Spinal cord (tissue), 9 donors: ENCODE measurements at regions not wholly inside any gene's neighbourhood (a gene's known extent, or its start where the extent isn't known, plus 50 kb on each side); places are given as distances from the start of the nearest gene placed in this dataset.
"Not testable (repeated sequence)": the region's sequence is repeated elsewhere in the genome, so short reads cannot be mapped to it uniquely, and the experiment has no call there.

ENCODE experiments used
- DNase-seq, 6 donors: peaks; one replicate each; pipeline versions ENCODE4 v3.0.0 to v3.0.0-alpha.2; 2013 to 2015; ENCODE audit warnings: low spot score in 6 of 6, low read depth in 4 of 6
- H3K27ac ChIP-seq: one replicate; pipeline ENCODE4 v1.5.1; 2013; ENCODE audit warnings: low read depth, low read length, control low read depth
- H3K27me3 ChIP-seq: one replicate; pipeline ENCODE4 v1.6.1; 2013; ENCODE audit warnings: low read length; ENCODE audit not compliant: control insufficient read depth, insufficient read depth
- H3K36me3 ChIP-seq: one replicate; pipeline ENCODE4 v1.6.1; 2013; ENCODE audit warnings: low read length; ENCODE audit not compliant: control insufficient read depth, insufficient read depth
- H3K4me1 ChIP-seq: one replicate; pipeline ENCODE4 v1.6.1; 2013; ENCODE audit warnings: low read length; ENCODE audit not compliant: control insufficient read depth, insufficient read depth
- H3K4me3 ChIP-seq: one replicate; pipeline ENCODE4 v1.5.1; 2013; ENCODE audit warnings: low read depth, low read length, control low read depth
- H3K9me3 ChIP-seq: one replicate; pipeline ENCODE4 v1.6.1; 2013; ENCODE audit warnings: low read length; ENCODE audit not compliant: control insufficient read depth, insufficient read depth
- WGBS: methylation state at CpG from one replicate; pipeline ENCODE4 v1.1.5; 2013; ENCODE audit warnings: missing lambda C conversion rate; ENCODE audit not compliant: insufficient coverage; 5-methylcytosine and 5-hydroxymethylcytosine counted together
- donor health status: healthy.

- H3K27ac ChIP-seq, H3K4me1 ChIP-seq, DNase-seq, H3K27me3 ChIP-seq, H3K4me3 ChIP-seq, H3K9me3 ChIP-seq, H3K36me3 ChIP-seq: not testable (repeated sequence)
- 89% methylated on average over 4 of the region's 10 CpGs for WGBS
Observed at GRCh38 chr5:156089955-156090940, 236.7 kb upstream of the SGCD start.

- no peak overlapping the region for H3K4me3 ChIP-seq
- H3K27ac ChIP-seq: no peak overlapping the region
- no CpG with 5 or more reads among the region's 2 CpGs for WGBS
- peaks cover 2% of the 10 kb centered on the region for H3K9me3 ChIP-seq
- no peak for DNase-seq
- H3K27me3 ChIP-seq: no peaks in the 10 kb centered on the region
- no peaks in the 10 kb centered on the region for H3K36me3 ChIP-seq
- no peaks in the 10 kb centered on the region for H3K4me1 ChIP-seq
Observed at GRCh38 chr5:156093024-156093423, 233.9 kb upstream of the SGCD start.

GRCh38 chr5:156094001-156094400 lies 233.0 kb upstream of the SGCD start:
- no peak for DNase-seq
- WGBS: 91% methylated on average over 2 of the region's 4 CpGs
- H3K4me3 ChIP-seq: no peak overlapping the region
- H3K27me3 ChIP-seq: no peaks in the 10 kb centered on the region
- H3K27ac ChIP-seq: no peak overlapping the region
- H3K36me3 ChIP-seq: no peaks in the 10 kb centered on the region
- peaks cover 2% of the 10 kb centered on the region for H3K9me3 ChIP-seq
- no peaks in the 10 kb centered on the region for H3K4me1 ChIP-seq

- Histone ChIP-seq H3K4me3 (no peak overlapping the region), H3K27ac (no peak overlapping the region), H3K27me3 (no peaks in the 10 kb centered on the region), H3K36me3 (no peaks in the 10 kb centered on the region), H3K4me1 (no peaks in the 10 kb centered on the region), H3K9me3 (peaks cover 1% of the 10 kb centered on the region)
- no peak for DNase-seq
- 85% methylated on average over 3 of the region's 3 CpGs for WGBS
Observed at GRCh38 chr5:156095709-156096241, 231.2 kb upstream of the SGCD start.

DNA sequence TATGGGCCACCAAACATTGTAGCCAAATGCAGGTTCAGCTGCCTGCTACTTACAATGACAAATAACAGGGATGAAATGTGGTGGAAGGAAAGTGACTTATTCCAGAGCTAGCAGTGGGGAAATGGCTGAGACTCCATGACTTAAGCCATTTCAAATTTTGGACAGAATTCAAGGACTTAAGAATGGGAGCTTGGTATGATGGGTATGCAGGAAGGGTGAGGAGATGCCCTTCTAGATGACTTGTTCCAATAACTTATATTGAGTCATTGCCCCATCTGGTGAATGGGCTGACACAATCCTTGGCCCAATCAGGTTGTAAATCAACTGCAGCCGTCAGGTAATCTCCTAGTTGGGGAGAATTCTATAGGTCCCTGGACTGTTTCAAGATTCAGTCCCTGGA lies 230.7 kb upstream of the SGCD start:
- no peak for DNase-seq
- WGBS: 63% methylated on average over 1 of the region's 1 CpG
- no peak overlapping the region for H3K4me3 ChIP-seq
- no peaks in the 10 kb centered on the region for H3K4me1 ChIP-seq
- no peaks in the 10 kb centered on the region for H3K9me3 ChIP-seq
- no peaks in the 10 kb centered on the region for H3K36me3 ChIP-seq
- H3K27ac ChIP-seq: no peak overlapping the region
- H3K27me3 ChIP-seq: no peaks in the 10 kb centered on the region

DNA sequence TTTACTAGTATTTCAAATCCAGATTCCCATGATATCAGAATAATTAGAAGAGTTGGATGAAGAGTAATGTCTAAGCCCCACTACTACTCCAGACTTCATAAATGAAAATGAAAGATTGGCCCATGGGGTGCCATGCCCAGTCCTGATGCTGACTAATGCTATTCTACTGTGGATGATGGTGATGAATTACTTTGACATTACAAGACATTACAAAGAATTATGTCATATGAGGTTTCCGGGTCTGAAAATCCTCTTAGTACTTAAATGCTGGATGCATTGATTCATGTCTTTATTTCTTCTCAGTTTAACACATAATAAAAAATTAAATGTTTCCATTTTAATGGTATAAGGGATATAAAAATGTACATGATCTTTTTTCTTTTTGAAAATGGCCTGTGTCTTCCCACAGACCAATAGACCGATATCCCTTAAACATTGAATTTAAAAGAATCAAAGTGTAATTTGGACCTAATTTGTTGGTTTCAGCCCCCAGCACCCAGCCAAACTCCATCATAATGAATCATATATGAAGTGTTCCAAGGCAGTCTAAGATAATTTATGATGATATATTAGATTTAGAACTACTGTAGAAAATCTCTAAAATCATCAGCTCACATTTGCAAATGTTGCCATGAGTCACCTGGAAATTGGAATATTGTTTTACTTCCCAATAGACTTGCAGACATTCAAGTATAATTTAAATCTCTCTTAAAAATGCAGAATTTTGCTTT lies 223.6 kb upstream of the SGCD start:
- peak in 1 of 6 donors; percentile 35 for DNase-seq
- no peaks in the 10 kb centered on the region for H3K4me1 ChIP-seq
- no peaks in the 10 kb centered on the region for H3K36me3 ChIP-seq
- no peak overlapping the region for H3K4me3 ChIP-seq
- WGBS: no CpG with 5 or more reads among the region's 2 CpGs
- H3K27me3 ChIP-seq: no peaks in the 10 kb centered on the region
- no peaks in the 10 kb centered on the region for H3K9me3 ChIP-seq
- H3K27ac ChIP-seq: no peak overlapping the region

DNA sequence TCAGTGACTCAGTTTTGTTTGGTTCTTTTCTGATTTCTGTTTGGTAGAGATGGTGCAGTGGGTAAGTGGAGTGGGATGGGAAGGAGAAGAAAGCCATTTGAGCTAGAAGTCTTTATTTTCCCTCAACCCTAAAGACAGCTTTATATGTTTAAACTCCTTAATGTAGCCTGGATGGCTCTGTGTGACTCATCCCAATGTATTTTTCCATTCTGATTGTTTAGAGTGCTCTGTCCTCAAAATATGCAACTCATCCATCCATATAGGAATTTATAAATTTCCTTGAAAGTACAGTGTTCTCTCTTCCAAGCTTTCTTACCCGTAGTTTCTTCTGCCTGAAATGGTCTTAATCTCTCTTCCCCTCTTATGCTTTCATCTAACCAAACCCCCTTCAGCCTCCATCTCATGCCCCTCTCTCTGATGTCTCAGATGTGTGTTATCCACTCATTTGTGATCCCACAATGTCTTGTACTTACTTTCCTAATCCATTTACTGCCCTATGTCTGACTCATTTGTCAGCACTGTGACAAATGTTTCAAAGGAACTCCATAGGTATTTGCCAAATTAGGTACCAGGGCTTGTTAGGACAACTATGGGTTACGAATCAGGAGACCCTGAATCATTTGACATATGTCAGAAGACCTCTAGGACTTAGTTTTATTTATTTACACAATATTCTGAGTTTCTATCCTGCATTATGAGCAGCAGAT lies 217.5 kb upstream of the SGCD start:
- 100% methylated on average over 1 of the region's 2 CpGs for WGBS
- H3K9me3 ChIP-seq: no peaks in the 10 kb centered on the region
- H3K27me3 ChIP-seq: no peaks in the 10 kb centered on the region
- H3K4me1 ChIP-seq: no peaks in the 10 kb centered on the region
- H3K4me3 ChIP-seq: no peak overlapping the region
- H3K36me3 ChIP-seq: no peaks in the 10 kb centered on the region
- no peak for DNase-seq
- H3K27ac ChIP-seq: no peak overlapping the region

DNA sequence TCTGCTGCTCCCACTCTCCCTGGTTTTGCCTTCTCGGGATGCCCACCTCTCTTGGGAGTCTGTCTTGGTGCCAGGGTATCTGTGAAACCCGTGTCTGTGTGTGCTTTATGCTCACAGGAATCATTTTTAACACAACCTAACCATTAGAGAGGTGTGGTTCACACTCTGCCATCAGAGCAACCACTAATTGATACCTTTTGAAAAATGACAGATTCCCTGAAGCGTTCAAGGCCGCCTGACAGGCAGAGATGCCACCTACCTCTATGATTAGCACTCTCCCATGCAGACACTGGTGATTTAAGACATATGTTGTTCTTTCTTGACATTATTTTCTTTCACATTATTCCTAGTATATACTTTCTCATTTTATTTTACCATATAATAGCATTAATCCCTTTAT lies 207.3 kb upstream of the SGCD start:
- Histone ChIP-seq H3K27ac (no peak overlapping the region), H3K4me3 (no peak overlapping the region), H3K27me3 (no peaks in the 10 kb centered on the region), H3K4me1 (no peaks in the 10 kb centered on the region), H3K9me3 (no peaks in the 10 kb centered on the region), H3K36me3 (no peaks in the 10 kb centered on the region)
- whole genome bisulfite sequencing: no CpG with 5 or more reads among the region's 4 CpGs
- DNase-seq: no peak

DNA sequence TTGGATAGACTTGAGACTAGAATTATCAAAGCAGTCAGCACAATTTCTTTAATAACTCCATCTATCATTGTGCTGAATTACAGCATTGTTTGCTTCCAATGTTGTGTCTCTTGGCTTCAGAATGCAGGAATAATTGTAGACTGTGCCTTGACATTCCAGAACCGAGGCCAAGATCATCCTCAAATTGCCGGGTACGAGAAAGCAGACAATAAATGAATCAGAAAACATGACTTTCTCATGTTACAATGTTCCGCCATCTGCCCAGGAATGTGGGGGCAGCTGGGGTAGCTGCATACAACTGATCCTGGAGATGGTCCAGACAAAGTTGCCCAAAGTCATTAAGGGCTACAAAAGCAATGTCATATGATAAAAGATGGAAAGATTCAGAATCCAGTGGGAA lies 206.2 kb upstream of the SGCD start:
- Histone ChIP-seq H3K4me3 (no peak overlapping the region), H3K27me3 (no peaks in the 10 kb centered on the region), H3K27ac (no peak overlapping the region), H3K36me3 (no peaks in the 10 kb centered on the region), H3K9me3 (no peaks in the 10 kb centered on the region), H3K4me1 (no peaks in the 10 kb centered on the region)
- peak in 1 of 6 donors; percentile 38 for DNase-seq
- 79% methylated on average over 4 of the region's 4 CpGs for WGBS
